ENCODE measurements at regions not wholly inside any gene's neighbourhood (a gene's known extent, or its start where the extent isn't known, plus 50 kb on each side); places are given as distances from the start of the nearest gene placed in this dataset.

- TF ChIP-seq CTCF (conservative IDR thresholded peaks at IDR 0.05; ENCODE audit: low read depth, low read length) (no peak), EZH2 (IDR thresholded peaks at IDR 0.05; ENCODE audit: borderline replicate concordance, low read depth, low read length, poor library complexity, severe bottlenecking) (no peak)
These were observed 441.8 kb downstream of the RPS24 start for GRCh38 chr10:78475437-78475836.
